SK-N-SH treated with all-trans-retinoic acid at 6 μM for 48 hours (cell line): ENCODE measurements at regions not wholly inside any gene's neighbourhood (a gene's known extent, or its start where the extent isn't known, plus 50 kb on each side); places are given as distances from the start of the nearest gene placed in this dataset.

ENCODE experiments used
- ATAC-seq: fragments of 200-7000 bp; cut with Tn5 transposase; 3 replicates; pipeline ENCODE4 v1.9.1; 2020; ENCODE audit warnings: mild to moderate bottlenecking, moderate library complexity
- ARNTL ChIP-seq: fragments of 450-650 bp; formaldehyde crosslinking; IDR thresholded peaks from 2 replicates; pipeline ENCODE4 v1.5.0; 2020; ENCODE audit warnings: low read depth, mild to moderate bottlenecking, moderate library complexity, borderline replicate concordance
- BACH2 ChIP-seq: fragments of 250-450 bp; sonication (Bioruptor Pico); IDR thresholded peaks from 2 replicates; pipeline ENCODE4 v1.9.0; 2021; ENCODE audit warnings: mild to moderate bottlenecking, borderline replicate concordance
- CREB5 ChIP-seq: fragments of 250-450 bp; sonication (Bioruptor Pico); IDR thresholded peaks from 2 replicates; pipeline ENCODE4 v1.5.1; 2020; ENCODE audit warnings: low read depth, mild to moderate bottlenecking, moderate library complexity
- CSDC2 ChIP-seq: fragments of 250-450 bp; sonication (Bioruptor Pico); IDR thresholded peaks from 2 replicates; pipeline ENCODE4 v1.5.0; 2020; ENCODE audit warnings: mild to moderate bottlenecking, moderate library complexity
- GLIS3 ChIP-seq: fragments of 250-450 bp; sonication (Bioruptor Pico); IDR thresholded peaks from 2 replicates; pipeline ENCODE4 v1.5.0; 2020; ENCODE audit warnings: mild to moderate bottlenecking, moderate library complexity
- ISL1 ChIP-seq: fragments of 250-450 bp; sonication (Bioruptor Pico); IDR thresholded peaks from 2 replicates; pipeline ENCODE4 v2.1.2; 2022; ENCODE audit warnings: mild to moderate bottlenecking, moderate library complexity
- OSR1 ChIP-seq: fragments of 250-450 bp; sonication (Bioruptor Pico); IDR thresholded peaks from 2 replicates; pipeline ENCODE4 v1.8.0; 2022; ENCODE audit warnings: moderate library complexity, mild to moderate bottlenecking, inconsistent platforms
- PPARA ChIP-seq: fragments of 250-450 bp; sonication (Bioruptor Pico); IDR thresholded peaks from 2 replicates; pipeline ENCODE4 v1.5.0; 2020; ENCODE audit warnings: mild to moderate bottlenecking, borderline replicate concordance
- RARB ChIP-seq: fragments of 250-450 bp; sonication (Bioruptor Pico); IDR thresholded peaks from 2 replicates; pipeline ENCODE4 v1.8.0; 2021; ENCODE audit warnings: mild to moderate bottlenecking, moderate library complexity
- SNAI2 ChIP-seq: fragments of 250-450 bp; sonication (Bioruptor Pico); IDR thresholded peaks from 2 replicates; pipeline ENCODE4 v1.5.0; 2020; ENCODE audit warnings: mild to moderate bottlenecking, moderate library complexity
- TCF4 ChIP-seq: fragments of 250-450 bp; sonication (Bioruptor Pico); IDR thresholded peaks from 2 replicates; pipeline ENCODE4 v1.8.0; 2021; ENCODE audit warnings: mild to moderate bottlenecking, moderate library complexity, borderline replicate concordance
- TOX ChIP-seq: fragments of 250-450 bp; sonication (Bioruptor Pico); IDR thresholded peaks from 2 replicates; pipeline ENCODE4 v1.8.0; 2021; ENCODE audit warnings: mild to moderate bottlenecking, moderate library complexity, borderline replicate concordance
- ZC3H10 ChIP-seq: fragments of 250-450 bp; sonication (Bioruptor Pico); IDR thresholded peaks from 2 replicates; pipeline ENCODE4 v1.5.1; 2021; ENCODE audit warnings: mild to moderate bottlenecking, moderate library complexity
- ZFP3 ChIP-seq: fragments of 250-450 bp; sonication (Bioruptor Pico); IDR thresholded peaks from 2 replicates; pipeline ENCODE4 v1.5.0; 2020; ENCODE audit warnings: mild to moderate bottlenecking, moderate library complexity
- ZNF70 ChIP-seq: fragments of 450-650 bp; formaldehyde crosslinking; IDR thresholded peaks from 2 replicates; pipeline ENCODE4 v1.5.0; 2020; ENCODE audit warnings: mild to moderate bottlenecking, moderate library complexity
- ZNF8 ChIP-seq: fragments of 450-650 bp; formaldehyde crosslinking; IDR thresholded peaks from 2 replicates; pipeline ENCODE4 v1.5.0; 2020; ENCODE audit warnings: mild to moderate bottlenecking, moderate library complexity
- TF ChIP-seq, protein P1 (sequence below): fragments of 250-450 bp; sonication (Bioruptor Pico); IDR thresholded peaks from 2 replicates; pipeline ENCODE4 v1.5.1; 2021; ENCODE audit warnings: mild to moderate bottlenecking, moderate library complexity
- TF ChIP-seq, protein P2 (sequence below): fragments of 250-450 bp; sonication (Bioruptor Pico); IDR thresholded peaks from 2 replicates; pipeline ENCODE4 v1.5.0; 2020; ENCODE audit warnings: mild to moderate bottlenecking, moderate library complexity

DNA sequence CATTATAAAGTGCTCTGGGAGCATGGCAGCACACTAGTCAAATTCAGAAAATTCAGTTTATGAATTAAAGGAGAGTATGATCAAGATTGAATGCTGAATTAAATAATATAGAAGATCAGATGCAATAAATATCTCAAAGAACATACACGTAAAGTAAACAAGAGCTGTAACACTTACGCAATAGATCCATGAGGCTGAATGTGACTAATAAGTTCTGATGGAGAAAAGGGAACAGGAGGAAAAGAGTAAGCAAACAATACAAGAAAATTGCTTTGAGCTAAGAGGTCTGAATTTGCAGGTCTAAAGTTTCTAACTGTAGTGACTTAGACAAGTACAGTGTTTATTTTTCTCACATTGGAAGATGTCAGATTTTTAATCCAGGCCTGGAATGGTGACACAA is 646.7 kb upstream of the ZNF804A start:
- ATAC-seq = no peak
- TF ChIP-seq ZNF70 (CRISPR knock-in tag) (no peak), CSDC2 (no peak), ZC3H10 (no peak), GLIS3 (CRISPR knock-in tag) (no peak), ZFP3 (CRISPR knock-in tag) (no peak), ISL1 (no peak)

GRCh38 chr2:183952741-183953140 is 645.6 kb upstream of the ZNF804A start:
- TF ChIP-seq, protein P1, sequence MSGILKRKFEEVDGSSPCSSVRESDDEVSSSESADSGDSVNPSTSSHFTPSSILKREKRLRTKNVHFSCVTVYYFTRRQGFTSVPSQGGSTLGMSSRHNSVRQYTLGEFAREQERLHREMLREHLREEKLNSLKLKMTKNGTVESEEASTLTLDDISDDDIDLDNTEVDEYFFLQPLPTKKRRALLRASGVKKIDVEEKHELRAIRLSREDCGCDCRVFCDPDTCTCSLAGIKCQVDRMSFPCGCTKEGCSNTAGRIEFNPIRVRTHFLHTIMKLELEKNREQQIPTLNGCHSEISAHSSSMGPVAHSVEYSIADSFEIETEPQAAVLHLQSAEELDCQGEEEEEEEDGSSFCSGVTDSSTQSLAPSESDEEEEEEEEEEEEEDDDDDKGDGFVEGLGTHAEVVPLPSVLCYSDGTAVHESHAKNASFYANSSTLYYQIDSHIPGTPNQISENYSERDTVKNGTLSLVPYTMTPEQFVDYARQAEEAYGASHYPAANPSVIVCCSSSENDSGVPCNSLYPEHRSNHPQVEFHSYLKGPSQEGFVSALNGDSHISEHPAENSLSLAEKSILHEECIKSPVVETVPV (CRISPR knock-in tag) = no peak
- TF ChIP-seq ZNF70 (CRISPR knock-in tag) (no peak), SNAI2 (no peak), ZFP3 (CRISPR knock-in tag) (no peak)
- ATAC-seq = no peak

DNA sequence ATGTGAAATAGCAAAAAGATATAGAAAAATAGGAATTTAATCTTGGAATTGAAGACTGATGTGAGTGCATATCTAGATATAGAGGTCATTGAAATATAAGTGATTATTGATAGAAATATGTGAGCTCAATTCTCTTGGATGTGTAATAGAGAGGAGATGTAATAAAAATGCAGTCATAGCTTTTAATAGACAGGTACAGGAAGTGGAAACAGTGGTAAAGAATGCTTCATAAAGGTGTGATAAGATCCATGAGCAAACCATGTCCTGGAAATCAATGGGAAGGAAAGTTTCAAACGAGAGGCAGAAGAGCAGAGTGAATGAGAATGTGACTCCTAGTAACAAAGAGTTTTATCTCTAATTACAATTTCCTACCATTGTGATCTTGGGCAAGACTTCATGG is 634.7 kb upstream of the ZNF804A start:
- ATAC-seq = no peak
- no peak for TF ChIP-seq SNAI2
- TF ChIP-seq TOX = no peak
- TF ChIP-seq CSDC2 = no peak
- TF ChIP-seq PPARA = no peak
- TF ChIP-seq RARB (CRISPR knock-in tag) = no peak
- TF ChIP-seq ZC3H10 = no peak
- no peak for TF ChIP-seq TCF4 (CRISPR knock-in tag)
- TF ChIP-seq BACH2 = no peak
- TF ChIP-seq CREB5 (CRISPR knock-in tag) = no peak
- no peak for TF ChIP-seq GLIS3 (CRISPR knock-in tag)
- TF ChIP-seq OSR1 (CRISPR knock-in tag) = no peak
- TF ChIP-seq ZFP3 (CRISPR knock-in tag) = no peak
- no peak for TF ChIP-seq ZNF8 (CRISPR knock-in tag)
- no peak for TF ChIP-seq ARNTL (CRISPR knock-in tag)
- TF ChIP-seq, protein P2, sequence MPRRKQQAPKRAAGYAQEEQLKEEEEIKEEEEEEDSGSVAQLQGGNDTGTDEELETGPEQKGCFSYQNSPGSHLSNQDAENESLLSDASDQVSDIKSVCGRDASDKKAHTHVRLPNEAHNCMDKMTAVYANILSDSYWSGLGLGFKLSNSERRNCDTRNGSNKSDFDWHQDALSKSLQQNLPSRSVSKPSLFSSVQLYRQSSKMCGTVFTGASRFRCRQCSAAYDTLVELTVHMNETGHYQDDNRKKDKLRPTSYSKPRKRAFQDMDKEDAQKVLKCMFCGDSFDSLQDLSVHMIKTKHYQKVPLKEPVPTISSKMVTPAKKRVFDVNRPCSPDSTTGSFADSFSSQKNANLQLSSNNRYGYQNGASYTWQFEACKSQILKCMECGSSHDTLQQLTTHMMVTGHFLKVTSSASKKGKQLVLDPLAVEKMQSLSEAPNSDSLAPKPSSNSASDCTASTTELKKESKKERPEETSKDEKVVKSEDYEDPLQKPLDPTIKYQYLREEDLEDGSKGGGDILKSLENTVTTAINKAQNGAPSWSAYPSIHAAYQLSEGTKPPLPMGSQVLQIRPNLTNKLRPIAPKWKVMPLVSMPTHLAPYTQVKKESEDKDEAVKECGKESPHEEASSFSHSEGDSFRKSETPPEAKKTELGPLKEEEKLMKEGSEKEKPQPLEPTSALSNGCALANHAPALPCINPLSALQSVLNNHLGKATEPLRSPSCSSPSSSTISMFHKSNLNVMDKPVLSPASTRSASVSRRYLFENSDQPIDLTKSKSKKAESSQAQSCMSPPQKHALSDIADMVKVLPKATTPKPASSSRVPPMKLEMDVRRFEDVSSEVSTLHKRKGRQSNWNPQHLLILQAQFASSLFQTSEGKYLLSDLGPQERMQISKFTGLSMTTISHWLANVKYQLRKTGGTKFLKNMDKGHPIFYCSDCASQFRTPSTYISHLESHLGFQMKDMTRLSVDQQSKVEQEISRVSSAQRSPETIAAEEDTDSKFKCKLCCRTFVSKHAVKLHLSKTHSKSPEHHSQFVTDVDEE (CRISPR knock-in tag) = no peak
- TF ChIP-seq ZNF70 (CRISPR knock-in tag) = no peak
- TF ChIP-seq ISL1 = no peak
- TF ChIP-seq, all 23 proteins: peak for 0

DNA sequence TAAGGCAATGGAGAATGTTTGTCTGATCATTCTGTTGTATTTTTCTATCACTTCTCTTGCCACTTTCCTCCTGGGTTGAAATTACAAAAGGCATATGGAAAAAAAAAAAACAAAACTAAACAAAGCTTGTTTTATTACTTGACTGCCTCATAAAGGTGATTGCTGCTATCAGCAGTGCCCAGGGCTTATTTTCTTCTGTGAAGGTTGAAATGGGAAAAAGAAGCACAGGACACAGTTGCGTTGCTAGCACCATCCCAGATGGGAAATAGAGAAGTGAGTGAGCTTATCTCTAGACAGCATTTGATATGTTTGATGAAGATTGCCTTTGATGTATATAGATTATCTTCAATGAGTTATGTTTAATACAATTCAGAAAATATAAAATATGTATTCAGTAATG is 633.8 kb upstream of the ZNF804A start:
- ATAC-seq = no peak
- TF ChIP-seq, protein P2 (CRISPR knock-in tag) = no peak
- TF ChIP-seq GLIS3 (CRISPR knock-in tag) = no peak
- TF ChIP-seq ZNF8 (CRISPR knock-in tag) = no peak
- TF ChIP-seq PPARA = no peak
- TF ChIP-seq, protein P1 (CRISPR knock-in tag) = no peak
- no peak for TF ChIP-seq TCF4 (CRISPR knock-in tag)
- no peak for TF ChIP-seq CREB5 (CRISPR knock-in tag)
- no peak for TF ChIP-seq ZC3H10
- no peak for TF ChIP-seq ZFP3 (CRISPR knock-in tag)
- no peak for TF ChIP-seq BACH2
